Gastroesophageal sphincter (tissue), 4 donors: ENCODE measurements at regions not wholly inside any gene's neighbourhood (a gene's known extent, or its start where the extent isn't known, plus 50 kb on each side); places are given as distances from the start of the nearest gene placed in this dataset.

ENCODE experiments used
- ATAC-seq: fragments of 150-250 bp; one replicate; pipeline ENCODE4 v1.9.1; 2016; ENCODE audit warnings: mild to moderate bottlenecking, moderate library complexity
- H3K27ac ChIP-seq, 4 donors: fragments of 200-600 bp; sonication (generic) in 3 of 4; 1 replicate in 3 of 4; 2 replicates in 1 of 4; pipeline ENCODE4 v1.5.1; 2016 to 2019
- H3K27me3 ChIP-seq: fragments of 200-600 bp; sonication (generic); one replicate; pipeline ENCODE4 v1.5.1; 2019
- H3K36me3 ChIP-seq, 2 donors: fragments of 200-600 bp; sonication (generic); one replicate each; pipeline ENCODE4 v1.5.1; 2019; ENCODE audit warnings: control low read depth in 1 of 2
- H3K4me1 ChIP-seq, 3 donors: fragments of 200-600 bp; sonication (generic); 1 replicate in 2 of 3; 2 replicates in 1 of 3; pipeline ENCODE4 v1.5.1; 2016 to 2019; ENCODE audit warnings: control low read depth in 2 of 3
- H3K4me3 ChIP-seq, 2 donors: fragments of 200-600 bp; sonication (generic); one replicate each; pipeline ENCODE4 v1.5.1; 2019; ENCODE audit warnings: mild to moderate bottlenecking in 1 of 2, moderate library complexity in 1 of 2
- H3K9me3 ChIP-seq, 3 donors: fragments of 200-600 bp; sonication (generic); one replicate each; pipeline ENCODE4 v1.5.1; 2017 to 2019; ENCODE audit warnings: control low read depth in 2 of 3
- CTCF ChIP-seq, 4 experiments: fragments of 200-600 bp in 2 of 4; fragments of 450-650 bp in 2 of 4; sonication (generic) in 1 of 4; IDR thresholded peaks; one replicate each; pipeline ENCODE4 v1.5.1; 2017 to 2019; ENCODE audit warnings: antibody characterized with exemption in 4 of 4, mild to moderate bottlenecking in 2 of 4, moderate library complexity in 2 of 4
- EP300 ChIP-seq: sonication (generic); formaldehyde crosslinking; IDR thresholded peaks from one replicate; pipeline ENCODE4 v1.6.1; 2017; ENCODE audit warnings: antibody characterized with exemption, mild to moderate bottlenecking
- POLR2A ChIP-seq, 2 donors: fragments of 450-650 bp; IDR thresholded peaks; one replicate each; pipeline ENCODE4 v1.6.1; 2017; ENCODE audit warnings: antibody characterized with exemption in 2 of 2, mild to moderate bottlenecking in 2 of 2, moderate library complexity in 1 of 2
- POLR2AphosphoS5 ChIP-seq: sonication (generic); formaldehyde crosslinking; IDR thresholded peaks from one replicate; pipeline ENCODE4 v1.6.1; 2017; ENCODE audit warnings: antibody characterized with exemption
- WGBS, 2 donors: methylation state at CpG; one replicate each; pipeline ENCODE4 v1.1.5; 2018; ENCODE audit warnings: low coverage in 1 of 2; 5-methylcytosine and 5-hydroxymethylcytosine counted together

- no peak for TF ChIP-seq EP300
- Histone ChIP-seq H3K4me1 (no peaks in the 10 kb centered on the region), H3K27me3 (no peaks in the 10 kb centered on the region), H3K27ac (no peak overlapping the region), H3K9me3 (no peaks in the 10 kb centered on the region), H3K36me3 (no peaks in the 10 kb centered on the region), H3K4me3 (no peak overlapping the region)
- no peak for ATAC-seq
Measured at GRCh38 chr14:29310210-29310609, 543.6 kb downstream of the FOXG1 start.

GRCh38 chr14:29310757-29311156, 544.2 kb downstream of the FOXG1 start:
- no peak overlapping the region for H3K4me3 ChIP-seq
- H3K4me1 ChIP-seq, result no peaks in the 10 kb centered on the region
- WGBS, 2 donors, result 27 to 33% methylated on average over 1 of the region's 1 CpG
- H3K27ac ChIP-seq, result no peak overlapping the region
- TF ChIP-seq POLR2AphosphoS5 (no peak), CTCF (IDR thresholded peaks at IDR 0.05) (no peak), EP300 (no peak), POLR2A (IDR thresholded peaks at IDR 0.05) (no peak)
- H3K9me3 ChIP-seq, result no peaks in the 10 kb centered on the region
- no peaks in the 10 kb centered on the region for H3K36me3 ChIP-seq
- ATAC-seq, result no peak
- H3K27me3 ChIP-seq, result no peaks in the 10 kb centered on the region

GRCh38 chr14:29311983-29312382, 545.4 kb downstream of the FOXG1 start:
- WGBS, 2 donors, result 44 to 51% methylated on average over 1 to 2 of the region's 2 CpGs
- H3K4me3 ChIP-seq, result no peak overlapping the region
- no peaks in the 10 kb centered on the region for H3K4me1 ChIP-seq
- H3K27me3 ChIP-seq, result no peaks in the 10 kb centered on the region
- no peaks in the 10 kb centered on the region for H3K36me3 ChIP-seq
- no peak for ATAC-seq
- H3K9me3 ChIP-seq, result no peaks in the 10 kb centered on the region
- H3K27ac ChIP-seq, result no peak overlapping the region
- TF ChIP-seq POLR2A (IDR thresholded peaks at IDR 0.05) (no peak), POLR2AphosphoS5 (no peak), EP300 (no peak), CTCF (IDR thresholded peaks at IDR 0.05) (no peak)

GRCh38 chr14:29316936-29317335, 550.3 kb downstream of the FOXG1 start:
- H3K27ac ChIP-seq, result no peak overlapping the region
- TF ChIP-seq CTCF (IDR thresholded peaks at IDR 0.05), result no peak
- no peak for TF ChIP-seq EP300
- no peak for TF ChIP-seq POLR2AphosphoS5
- no peak for TF ChIP-seq POLR2A (IDR thresholded peaks at IDR 0.05)
- no peaks in the 10 kb centered on the region for H3K36me3 ChIP-seq
- H3K4me3 ChIP-seq, result no peak overlapping the region
- no peaks in the 10 kb centered on the region for H3K9me3 ChIP-seq
- WGBS, 2 donors, result 68 to 100% methylated on average over 1 to 2 of the region's 2 CpGs
- H3K4me1 ChIP-seq, result no peaks in the 10 kb centered on the region
- no peak for ATAC-seq
- H3K27me3 ChIP-seq, result no peaks in the 10 kb centered on the region

GRCh38 chr14:29317423-29317822, 550.8 kb downstream of the FOXG1 start:
- Histone ChIP-seq H3K9me3 (no peaks in the 10 kb centered on the region), H3K36me3 (no peaks in the 10 kb centered on the region), H3K27me3 (no peaks in the 10 kb centered on the region), H3K4me1 (no peaks in the 10 kb centered on the region), H3K27ac (no peak overlapping the region), H3K4me3 (no peak overlapping the region)
- WGBS, 2 donors, result 100% methylated on average over 1 of the region's 1 CpG
- no peak for TF ChIP-seq POLR2A (IDR thresholded peaks at IDR 0.05)
- TF ChIP-seq EP300, result no peak
- no peak for TF ChIP-seq CTCF (IDR thresholded peaks at IDR 0.05)
- TF ChIP-seq POLR2AphosphoS5, result no peak
- ATAC-seq, result no peak

GRCh38 chr14:29320286-29320685, 553.7 kb downstream of the FOXG1 start:
- no peaks in the 10 kb centered on the region for H3K36me3 ChIP-seq
- WGBS, 2 donors, result 100% methylated on average over 1 of the region's 1 CpG
- no peaks in the 10 kb centered on the region for H3K4me1 ChIP-seq
- no peaks in the 10 kb centered on the region for H3K9me3 ChIP-seq
- H3K27me3 ChIP-seq, result no peaks in the 10 kb centered on the region
- H3K4me3 ChIP-seq, result no peak overlapping the region
- no peak overlapping the region for H3K27ac ChIP-seq
- TF ChIP-seq POLR2A (IDR thresholded peaks at IDR 0.05), result no peak
- no peak for TF ChIP-seq EP300
- no peak for TF ChIP-seq CTCF (IDR thresholded peaks at IDR 0.05)
- no peak for TF ChIP-seq POLR2AphosphoS5
- no peak for ATAC-seq
